GM19463 (cell line): ENCODE measurements at regions not wholly inside any gene's neighbourhood (a gene's known extent, or its start where the extent isn't known, plus 50 kb on each side); places are given as distances from the start of the nearest gene placed in this dataset.

Source experiments
- ATAC-seq: cut with Tn5 transposase; IDR thresholded peaks from one replicate; pipeline ENCODE4 v1.9.1; 2021; ENCODE audit warnings: mild to moderate bottlenecking, moderate library complexity; ENCODE audit not compliant: unreplicated experiment

GRCh38 chr3:124563376-124563775 is 166.9 kb upstream of the UMPS start:
- ATAC-seq = no peak

GRCh38 chr3:124565013-124565412 is 165.2 kb upstream of the UMPS start:
- no peak for ATAC-seq

- no peak for ATAC-seq
These were observed 164.7 kb upstream of the UMPS start for GRCh38 chr3:124565551-124565950.

DNA sequence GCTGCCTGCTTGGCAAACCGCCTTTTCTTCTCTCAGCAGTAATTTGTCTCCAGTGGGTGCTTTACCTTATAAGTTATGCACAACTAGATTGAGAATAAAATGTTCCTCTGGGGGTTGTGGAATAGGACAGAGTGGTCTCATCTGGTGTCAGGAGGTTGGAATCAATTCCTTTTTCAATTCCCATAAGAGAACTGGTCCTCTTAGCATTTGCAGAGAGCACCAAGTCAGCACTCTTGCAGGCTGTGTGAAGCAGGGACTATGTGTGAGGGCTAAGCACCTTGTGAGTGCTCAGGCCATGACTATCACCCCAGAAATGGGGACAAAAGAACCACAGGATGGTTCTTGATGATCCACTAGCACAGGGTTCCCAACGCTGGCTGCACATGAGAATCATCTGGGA is 163.6 kb upstream of the UMPS start:
- ATAC-seq = no peak

- ATAC-seq = no peak
These were observed 163.1 kb upstream of the UMPS start for GRCh38 chr3:124567179-124567578.

DNA sequence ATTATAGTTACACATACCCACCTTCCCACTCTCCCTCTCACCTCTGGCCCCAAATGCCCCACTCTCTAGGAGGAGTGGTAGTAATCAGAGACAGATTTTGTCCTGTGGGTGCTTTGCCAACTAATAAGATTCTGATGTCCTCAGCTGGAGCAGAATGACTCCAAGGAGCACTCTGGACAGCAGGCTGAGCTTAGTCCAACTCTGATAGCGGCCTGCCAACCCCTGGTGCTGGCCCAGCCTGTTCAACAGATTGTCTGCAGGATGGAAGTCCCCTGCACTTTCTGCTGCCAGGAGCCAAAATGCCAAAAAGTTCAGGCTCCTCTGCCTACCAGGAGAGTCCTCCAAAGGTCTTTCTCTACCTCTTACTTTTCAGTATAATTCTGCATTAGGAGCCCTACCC is 160.5 kb upstream of the UMPS start:
- ATAC-seq = no peak

- no peak for ATAC-seq
These were observed 160.0 kb upstream of the UMPS start for GRCh38 chr3:124570232-124570631.

- ATAC-seq = no peak
These were observed 157.3 kb upstream of the UMPS start for GRCh38 chr3:124572851-124573405.

- no peak for ATAC-seq
These were observed 156.2 kb upstream of the UMPS start for GRCh38 chr3:124574012-124574411.

DNA sequence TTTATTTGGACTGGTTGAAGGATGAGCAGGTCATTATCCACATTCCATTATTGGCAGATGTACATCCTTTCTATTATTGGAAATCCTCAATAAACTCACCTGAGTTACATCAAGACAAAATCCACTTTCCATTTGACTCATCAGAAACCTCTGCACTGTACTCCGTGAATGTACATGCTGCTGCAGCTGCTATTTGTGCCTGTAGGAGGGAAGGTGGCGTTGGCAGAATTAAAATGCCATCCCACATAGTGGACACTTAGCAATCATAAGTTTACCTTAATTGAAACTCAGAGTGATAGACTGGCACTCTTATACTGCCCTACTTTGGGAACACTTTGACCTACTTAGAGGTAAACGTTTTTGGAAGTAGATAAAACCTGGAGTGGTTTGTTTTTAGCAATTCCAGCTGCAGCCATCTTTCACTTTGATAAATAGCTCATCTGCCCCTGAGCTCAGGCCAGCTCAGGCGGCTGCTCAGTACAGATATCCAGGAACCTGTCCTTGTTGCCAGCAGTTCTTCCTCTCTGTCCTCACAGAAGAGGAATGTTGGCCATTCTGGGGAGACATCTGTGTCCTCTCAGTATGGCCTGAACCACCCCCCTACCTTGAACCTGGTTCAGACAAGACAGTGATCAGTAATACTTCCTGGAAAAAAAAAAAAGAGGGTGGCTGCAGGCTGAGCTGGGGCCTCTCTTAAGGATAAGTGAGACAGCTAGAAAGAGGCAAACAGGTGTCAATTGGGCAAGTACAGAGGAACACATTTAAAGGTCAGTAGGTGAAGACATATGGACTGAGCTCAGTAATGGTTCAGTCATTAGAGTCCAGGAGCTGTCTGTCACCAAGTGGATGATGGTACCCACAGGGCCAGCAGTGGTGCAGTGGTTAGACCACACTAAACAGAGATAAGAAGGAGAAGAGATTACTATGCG is 153.4 kb upstream of the UMPS start:
- ATAC-seq = no peak

- ATAC-seq = peak; percentile 66
These were observed 152.6 kb upstream of the UMPS start for GRCh38 chr3:124577494-124578167.

GRCh38 chr3:124579641-124580040 is 150.6 kb upstream of the UMPS start:
- no peak for ATAC-seq

GRCh38 chr3:124582196-124582595 is 148.1 kb upstream of the UMPS start:
- ATAC-seq = no peak

- no peak for ATAC-seq
These were observed 147.4 kb upstream of the UMPS start for GRCh38 chr3:124582621-124583395.

GRCh38 chr3:124584245-124584551 is 146.1 kb upstream of the UMPS start:
- ATAC-seq = no peak

GRCh38 chr3:124584552-124585391 is 145.5 kb upstream of the UMPS start:
- no peak for ATAC-seq

DNA sequence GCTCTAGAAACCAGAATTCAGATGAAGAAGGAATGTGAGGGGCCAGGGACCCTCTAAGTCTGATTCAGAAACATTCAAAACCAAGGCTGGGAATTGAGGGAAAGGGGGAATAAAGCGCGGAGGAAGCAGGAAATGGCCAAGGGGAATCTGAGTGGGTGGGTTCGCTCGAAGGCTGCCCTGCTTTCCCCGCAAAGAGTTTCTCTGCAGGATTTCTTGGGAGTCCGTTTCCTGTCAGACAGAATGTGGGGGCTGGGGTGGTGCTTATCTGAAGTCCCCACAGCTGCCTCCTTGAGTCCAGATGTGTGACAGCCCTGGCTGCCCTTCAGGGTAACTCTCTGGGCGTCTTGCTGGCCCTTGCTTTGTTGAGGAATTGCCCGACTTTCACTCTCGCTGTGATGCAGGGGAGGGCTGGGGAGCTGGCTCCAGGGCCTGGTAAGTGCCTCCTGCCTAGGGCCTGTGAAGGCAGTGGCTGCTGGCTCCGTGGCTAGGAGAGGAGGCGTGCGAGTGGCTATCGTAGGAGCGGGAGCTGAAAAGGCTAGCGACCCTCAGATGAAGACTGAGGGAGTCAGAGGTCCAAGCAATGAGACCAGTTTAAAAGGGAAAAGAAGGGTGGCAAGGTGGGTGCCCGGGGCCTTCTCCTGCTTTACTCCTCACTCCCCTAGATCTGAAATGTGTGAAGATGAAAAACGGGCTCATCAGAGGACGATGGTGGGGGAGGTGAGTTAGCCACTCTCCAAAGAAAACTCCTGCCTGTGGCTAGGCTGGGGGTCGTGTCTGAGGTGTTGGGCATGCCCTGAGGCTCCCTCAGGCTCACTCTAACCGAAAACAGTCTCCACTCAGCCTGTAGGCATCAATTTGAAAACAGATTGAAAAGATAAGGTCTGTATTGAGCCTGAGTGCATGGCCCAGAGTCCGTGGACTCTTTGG is 143.9 kb upstream of the UMPS start:
- no peak for ATAC-seq

- ATAC-seq = no peak
These were observed 143.2 kb upstream of the UMPS start for GRCh38 chr3:124587053-124587408.

DNA sequence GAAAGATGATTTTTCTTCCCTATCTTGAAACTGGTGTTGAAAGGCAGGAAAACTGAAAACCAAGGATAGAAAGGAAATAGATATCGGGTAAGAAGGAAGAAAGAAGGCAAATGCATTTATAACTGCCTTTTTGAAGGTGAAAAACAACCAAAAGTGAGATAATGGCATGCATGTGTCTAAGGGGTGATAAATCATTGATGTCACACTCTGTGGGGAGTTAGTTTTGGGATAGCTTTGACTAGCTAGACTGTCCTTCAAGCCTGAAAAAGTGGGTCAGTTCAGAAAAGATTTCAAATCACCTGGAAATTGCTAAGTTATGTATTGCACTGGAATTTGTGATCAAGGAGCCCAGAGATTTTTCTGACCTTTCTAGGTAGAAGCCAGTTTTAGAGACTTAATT is 142.2 kb upstream of the UMPS start:
- ATAC-seq = no peak
